Renal cortex interstitium (tissue), 11 donors: ENCODE measurements at regions not wholly inside any gene's neighbourhood (a gene's known extent, or its start where the extent isn't known, plus 50 kb on each side); places are given as distances from the start of the nearest gene placed in this dataset.

Experiments used
- DNase-seq, 11 donors: peaks; one replicate each; pipeline ENCODE4 v3.0.0-alpha.2; 2013; ENCODE audit warnings: low read depth in 9 of 11, low spot score in 4 of 11; ENCODE audit errors: extremely low read depth in 1 of 11

DNA sequence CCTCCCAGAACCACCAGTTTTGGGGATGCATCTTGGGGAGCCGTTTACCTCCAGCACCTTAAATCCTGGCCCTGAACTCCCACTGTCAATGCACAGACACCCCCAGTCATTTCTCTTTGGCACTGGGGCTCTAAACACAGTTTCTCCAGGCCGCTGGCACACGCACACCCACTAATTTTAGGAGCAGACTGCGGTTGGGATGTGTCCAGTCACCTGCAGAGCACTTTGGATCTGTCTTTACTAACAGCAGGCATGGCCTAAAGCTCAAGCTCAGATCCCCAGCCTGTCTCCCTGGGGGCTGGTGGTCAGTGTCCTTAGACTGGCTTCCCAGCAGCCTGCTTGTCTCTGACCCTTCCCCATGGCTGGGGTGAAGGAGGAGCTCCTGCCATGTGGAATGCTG lies 49.9 kb downstream of the SYNE3 start:
- no peak for DNase-seq

DNA sequence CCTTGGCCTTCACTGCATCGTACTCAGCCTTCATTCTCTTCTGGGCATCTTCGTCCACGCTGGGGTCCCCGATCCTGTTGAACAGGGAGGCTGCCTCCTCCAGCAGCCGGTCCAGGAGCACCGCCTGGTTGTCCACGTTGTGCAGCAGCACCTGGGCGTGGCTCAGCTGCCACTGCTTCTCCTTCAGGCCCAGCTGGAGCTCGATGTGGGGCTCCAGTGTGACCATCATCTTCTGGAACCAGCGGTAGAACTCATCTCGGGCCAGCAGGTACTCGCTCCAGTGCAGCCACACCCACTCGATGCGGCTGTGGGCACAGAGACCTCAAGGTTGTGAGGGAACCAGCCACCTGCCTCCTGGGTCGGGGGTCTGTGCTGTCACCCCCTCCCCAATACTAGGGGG lies 50.5 kb downstream of the SYNE3 start:
- no peak for DNase-seq

DNA sequence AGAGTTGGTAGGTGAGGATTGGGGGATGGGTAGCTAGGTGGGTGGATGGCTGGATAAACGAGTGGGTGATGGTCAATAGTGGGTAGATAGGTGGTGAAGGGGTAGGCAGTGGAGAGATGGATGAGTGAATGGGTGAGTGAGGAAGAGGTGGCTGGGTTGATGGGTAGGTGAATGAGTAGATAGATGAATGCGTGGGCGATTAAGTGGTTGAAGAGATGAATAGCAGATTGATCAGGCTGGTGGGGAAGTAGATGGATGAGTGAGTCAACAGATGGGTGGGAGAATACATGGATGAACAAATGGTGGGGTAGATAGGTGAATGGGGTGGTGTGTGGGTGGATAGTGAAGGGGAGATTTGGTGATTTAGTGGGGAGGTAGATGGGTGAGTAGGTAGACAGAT lies 51.1 kb downstream of the SYNE3 start:
- no peak for DNase-seq

DNA sequence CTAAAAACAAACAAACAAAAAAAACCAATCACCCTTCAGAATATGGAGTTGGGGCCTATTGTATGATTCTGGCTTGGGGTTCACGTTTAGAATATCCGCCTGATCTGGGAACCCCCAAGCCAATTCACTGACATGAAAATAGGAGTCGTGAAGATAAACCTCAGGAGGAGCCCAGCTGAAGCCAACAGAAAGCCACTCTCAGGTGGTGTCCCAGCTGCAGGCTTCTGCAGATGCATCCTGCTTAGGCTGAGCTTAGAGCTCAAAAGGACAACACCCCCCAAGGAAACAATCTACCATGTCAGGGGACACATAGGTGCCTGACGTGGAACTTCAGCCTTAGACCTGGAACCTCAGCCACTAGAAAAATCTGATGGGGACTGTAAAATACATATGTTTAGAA lies 51.9 kb downstream of the SYNE3 start:
- DNase-seq: no peak

DNA sequence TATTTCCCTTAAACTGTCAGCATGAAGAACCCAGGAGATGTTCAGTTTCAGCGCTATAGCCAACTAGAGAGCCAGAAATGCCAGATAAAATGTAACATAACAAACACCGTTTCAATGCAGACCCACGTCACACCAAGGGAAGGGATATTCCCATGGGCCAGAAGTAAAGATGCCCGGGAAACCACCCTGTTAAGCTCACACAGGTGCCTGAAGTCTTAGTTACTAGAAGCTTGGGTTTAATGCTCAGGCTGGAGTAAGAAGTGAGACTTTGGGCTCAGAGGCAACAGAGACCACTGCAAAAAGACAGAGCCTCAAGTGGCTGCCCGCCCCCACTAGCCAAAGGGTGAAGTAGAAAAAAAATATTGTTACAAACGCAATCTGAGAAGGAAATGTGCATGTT lies 52.3 kb downstream of the SYNE3 start:
- DNase-seq: no peak

DNA sequence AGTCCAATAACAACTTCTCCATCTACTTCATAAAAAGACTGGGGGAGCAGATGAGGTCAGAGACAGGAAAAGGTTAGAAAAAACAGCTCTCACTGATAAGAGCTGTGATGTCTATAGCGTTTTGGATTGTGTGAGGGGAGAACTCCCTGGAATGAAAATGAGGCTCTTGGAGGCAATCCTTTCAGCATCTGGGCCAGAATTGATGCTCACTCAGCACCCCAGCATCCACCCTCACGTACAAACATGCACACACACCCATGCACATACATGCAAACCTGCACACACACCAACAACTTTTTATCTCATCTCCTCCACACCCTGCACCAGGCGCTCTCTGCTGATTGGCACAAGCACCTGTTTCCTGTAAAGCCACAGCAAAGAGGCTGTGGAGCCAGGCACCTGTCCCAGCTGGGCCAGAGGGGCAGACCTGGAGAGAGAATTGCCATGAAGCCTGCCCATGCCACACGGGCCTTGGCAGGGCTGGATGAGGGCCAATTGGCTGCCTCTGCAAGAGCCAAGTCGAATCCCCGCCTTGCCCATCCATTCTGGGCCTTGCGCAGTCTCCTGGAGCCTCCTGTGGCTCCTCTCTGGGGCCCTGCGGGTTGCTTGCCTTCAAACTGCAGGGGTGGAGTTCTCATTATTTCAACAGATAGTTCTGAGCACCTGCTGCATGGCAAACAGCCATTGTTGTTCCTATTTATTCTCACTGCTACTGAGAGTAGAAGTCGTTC lies 53.1 kb downstream of the SYNE3 start:
- no peak for DNase-seq

DNA sequence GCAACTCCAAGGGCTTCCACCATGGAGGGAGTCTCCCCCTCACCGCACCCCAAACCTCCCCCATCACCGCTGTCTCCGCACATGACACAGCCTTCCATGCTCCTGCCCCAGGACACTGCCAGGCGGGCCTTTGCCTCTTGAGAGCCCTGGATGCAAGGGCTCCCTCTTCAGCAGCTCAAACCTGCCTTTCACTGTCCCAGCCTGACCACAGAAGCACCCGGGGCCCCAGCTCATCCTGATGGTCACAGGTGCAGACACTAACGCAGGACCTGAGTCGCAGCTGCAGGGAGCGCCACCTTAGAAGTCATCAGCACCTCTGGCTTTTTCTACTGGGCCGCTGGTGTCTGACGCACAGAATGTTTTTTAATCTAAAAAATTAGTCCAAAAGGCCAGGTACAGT lies 54.0 kb downstream of the SYNE3 start:
- DNase-seq: no peak

DNA sequence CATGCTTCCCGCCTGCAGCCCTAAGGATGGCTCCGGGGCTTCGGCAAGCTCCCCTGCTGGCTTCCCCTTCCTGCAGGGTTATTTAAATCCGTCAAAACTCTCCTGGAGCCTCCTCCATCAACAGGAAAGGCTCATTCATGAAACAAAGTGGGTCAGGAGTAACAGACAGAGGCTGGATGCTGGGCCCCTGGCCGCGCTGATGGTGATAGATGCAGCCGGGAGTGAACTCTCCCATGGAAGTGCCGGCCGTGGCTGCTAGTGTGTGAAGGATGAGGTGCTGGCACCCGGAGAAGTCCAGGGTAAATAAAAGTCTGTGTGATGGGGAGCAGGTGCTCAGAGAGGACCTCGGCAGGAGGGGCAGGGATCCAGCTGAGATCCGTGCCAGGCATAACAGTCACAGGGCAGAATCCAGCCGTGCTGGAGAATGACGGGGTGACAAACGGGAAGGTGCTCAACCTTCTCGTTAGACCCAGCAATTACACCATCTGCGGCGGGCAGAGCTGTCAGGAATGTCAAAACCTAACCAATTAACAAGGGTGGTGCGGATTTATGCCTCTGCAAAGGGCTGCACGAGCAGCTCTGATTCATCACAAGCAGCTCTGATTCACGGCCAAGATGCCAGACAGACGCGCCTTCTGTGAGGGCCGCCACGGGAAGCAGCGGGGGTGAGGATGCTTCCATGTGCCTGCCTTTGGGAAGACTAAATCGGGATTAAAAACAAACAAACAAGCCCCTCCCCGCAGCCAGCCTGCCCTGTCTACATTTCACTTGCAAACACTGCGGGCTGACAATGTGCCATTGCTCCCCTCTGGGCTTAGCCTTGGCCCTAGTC lies 55.6 kb downstream of the SYNE3 start:
- no peak for DNase-seq

DNA sequence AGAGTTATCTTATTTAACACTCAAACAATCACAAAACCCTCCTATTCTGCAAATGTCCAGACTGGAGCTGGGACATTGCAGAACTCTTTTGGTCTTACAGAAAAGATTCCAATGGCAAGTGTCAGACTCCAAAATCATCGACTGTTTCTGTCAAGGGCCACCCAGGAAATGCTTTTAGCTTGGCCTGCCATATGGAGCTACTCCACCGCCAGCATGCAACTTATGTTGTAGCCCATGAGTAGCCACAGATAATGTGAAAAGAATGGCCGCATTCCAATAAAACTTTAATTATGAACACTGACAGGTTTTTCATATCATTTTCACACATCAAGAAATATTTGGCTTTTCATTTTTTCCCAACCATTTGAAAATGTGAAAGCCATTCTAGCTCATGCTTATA lies 57.5 kb downstream of the SYNE3 start:
- no peak for DNase-seq

DNA sequence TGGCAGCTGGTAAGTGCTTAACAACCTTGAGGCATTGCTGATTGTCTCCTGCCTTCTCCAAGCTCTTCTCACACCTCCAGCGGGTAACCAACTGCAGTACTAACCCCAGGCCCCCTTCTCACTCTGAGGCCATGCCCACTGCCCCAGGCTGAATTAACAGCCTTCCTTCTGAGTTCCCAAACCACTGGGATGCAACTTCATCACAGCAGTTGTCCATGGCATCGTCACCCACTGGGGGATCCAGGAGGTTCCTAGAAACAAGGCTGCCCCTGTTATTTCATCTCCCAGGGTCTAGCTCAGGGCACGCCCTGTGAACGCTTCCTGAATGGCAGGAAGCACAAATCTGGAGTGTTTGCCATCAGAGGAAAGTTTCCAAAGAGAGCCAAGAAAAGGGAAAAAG lies 58.0 kb downstream of the SYNE3 start:
- DNase-seq: no peak

DNA sequence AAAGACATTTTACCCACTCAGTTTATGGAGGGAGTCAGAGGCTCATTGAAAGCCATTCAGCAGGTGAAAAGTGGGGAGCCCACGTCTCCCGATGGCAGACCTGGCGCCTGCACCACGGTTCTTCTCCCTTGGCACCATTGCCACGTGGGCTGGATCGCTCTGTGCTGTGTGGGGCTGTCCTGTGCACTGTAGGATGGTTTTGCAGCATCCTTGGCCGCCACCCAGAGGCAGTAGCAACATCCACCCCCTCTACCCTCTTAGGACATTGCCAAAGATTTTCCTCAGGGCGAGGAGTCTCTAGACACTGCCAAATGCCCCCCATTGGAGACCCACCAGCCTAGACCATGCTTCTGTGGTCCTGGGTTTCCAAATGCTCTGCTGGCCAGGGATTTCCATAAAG lies 60.2 kb downstream of the SYNE3 start:
- DNase-seq: no peak

DNA sequence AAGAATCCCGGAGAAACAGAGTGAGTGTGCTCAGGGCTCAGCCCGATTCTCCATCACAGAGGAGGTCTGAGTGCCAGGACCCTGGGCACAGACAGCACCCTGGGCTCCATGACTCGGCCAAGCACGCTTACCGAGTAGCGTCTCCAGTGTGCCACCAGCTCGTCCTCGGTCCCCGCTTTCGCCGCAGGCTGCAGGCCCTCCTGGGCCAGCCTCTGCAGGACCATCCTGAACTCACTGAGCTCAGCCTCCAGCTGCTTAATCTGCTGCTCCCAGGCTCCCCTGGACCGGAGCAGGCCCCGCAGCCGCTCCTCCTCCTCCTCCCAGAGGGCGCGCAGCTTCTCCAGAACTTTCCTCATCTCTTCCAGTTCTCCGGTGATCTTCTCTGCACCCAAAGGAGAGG lies 61.2 kb downstream of the SYNE3 start:
- DNase-seq: no peak

DNA sequence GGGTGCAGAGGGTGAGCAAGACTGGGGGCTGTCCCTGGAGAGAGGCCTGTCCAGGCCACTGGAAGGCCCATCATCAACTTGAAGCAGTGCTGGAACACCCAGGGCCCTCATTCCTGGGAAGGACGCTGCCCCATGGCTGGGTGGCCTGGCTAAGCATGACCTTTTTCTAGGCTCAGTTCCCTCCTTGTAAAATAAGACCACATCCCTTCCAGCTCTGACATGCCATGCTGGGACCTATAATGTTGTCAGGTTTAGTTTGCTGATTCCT lies 62.8 kb downstream of the SYNE3 start:
- no peak for DNase-seq

DNA sequence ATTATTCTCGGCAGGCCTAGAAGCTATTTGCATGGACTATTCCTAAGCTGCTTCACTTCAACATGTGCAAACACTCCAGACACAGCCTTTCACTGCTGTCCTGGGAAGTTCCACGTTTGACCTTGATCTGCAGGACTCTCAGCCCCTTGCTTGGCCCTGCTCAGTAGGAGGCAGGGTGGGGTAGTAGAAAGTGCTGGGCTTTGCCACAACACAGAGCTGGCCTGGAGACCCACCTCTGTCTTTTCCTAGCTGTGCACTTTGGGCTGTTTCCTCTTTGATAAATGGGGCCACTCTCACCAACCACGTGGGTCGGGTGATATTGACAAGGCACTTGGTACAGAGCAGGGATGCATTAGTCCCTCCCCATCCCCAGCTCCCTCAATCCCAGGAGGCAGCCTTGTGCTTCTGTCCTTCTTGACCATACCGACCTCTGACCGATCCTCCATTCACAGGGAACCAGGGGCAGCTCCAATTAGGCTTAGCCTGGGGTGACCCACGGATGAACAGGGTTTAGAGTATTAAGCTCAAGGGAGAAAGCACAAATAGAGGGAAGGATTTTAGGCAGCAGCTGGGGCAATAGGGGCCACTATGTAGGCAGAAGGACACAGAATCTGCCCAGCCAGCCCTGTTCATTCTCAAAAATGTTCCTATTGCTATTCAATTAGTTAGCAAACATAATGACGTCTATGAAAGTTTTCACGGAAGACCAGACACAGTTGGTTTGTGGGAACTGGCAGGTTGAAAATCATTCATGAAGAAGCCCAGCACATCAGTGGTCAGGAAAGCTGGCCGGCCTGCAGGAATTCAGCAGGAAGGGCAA lies 63.3 kb downstream of the SYNE3 start:
- no peak for DNase-seq

DNA sequence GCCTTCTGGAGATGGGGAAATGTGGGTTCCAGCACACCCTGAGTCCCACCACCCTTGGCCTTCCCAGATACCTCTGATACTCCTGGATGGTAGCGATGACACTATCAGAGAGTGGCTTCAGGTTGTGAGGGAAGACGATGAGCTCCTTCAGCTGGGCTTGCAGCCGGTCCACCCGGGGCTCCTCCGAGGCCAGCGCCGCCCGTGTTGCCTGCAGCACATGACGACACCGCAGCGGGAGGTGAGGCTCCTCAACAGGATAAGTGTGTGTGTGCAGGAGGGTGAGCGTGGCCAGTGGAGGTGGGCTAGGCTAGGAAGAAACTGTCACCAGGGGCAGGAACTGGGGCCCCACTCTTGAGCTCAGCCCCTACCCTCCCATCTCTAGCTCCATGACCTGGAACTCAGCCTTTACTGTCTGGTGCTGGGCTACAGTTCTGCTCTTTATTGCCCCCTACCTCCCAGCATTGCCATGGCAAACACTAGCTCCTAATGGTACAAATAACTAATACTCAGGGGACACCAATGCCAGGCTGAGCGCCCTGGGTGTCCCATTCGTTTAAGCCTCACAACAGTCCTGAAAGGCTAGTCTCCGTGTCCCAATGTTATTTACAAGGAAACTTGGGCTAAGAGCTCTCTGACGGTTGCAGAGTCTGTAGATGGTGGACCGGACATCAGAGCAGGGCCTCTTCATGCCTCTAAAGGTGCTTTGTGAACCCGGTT lies 64.1 kb downstream of the SYNE3 start:
- DNase-seq: no peak

DNA sequence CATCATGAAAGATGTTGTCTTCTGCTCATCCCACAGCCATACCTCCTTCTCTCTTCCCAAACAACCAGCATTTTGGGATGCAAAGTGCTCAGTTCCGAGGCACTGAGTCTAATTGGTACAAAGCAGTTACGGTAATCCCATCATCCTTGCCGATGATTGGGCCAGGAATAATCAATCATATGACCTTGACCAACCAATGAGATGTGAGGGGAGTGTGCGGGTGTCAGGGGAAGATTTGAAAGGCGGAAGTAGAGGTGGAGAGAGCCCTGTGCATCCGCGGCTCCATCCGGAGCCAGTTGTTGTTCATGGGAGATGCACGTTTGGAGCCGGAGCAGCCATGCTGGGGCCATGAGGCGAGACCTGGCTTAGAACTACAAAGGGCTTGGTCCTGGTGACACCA lies 67.3 kb downstream of the SYNE3 start:
- DNase-seq: no peak

DNA sequence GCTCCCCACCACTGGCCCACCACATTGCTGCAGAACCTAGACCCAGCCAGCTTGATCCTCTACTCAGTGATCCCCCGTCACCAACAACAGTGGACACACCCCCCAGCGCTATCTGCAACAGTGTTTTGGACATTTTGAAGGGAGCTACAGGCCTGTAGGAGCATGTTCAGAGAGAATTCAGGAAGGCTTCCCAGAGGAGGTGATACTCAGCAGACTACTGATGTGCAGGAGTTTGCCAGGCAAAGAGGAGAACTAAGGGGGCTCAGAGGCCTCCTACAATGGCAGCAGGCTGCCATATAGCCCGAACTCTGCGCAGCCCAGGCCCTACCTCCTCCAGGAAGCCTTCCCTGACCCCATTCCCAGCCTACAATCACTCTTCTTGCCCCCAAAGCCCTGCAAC lies 70.0 kb downstream of the SYNE3 start:
- DNase-seq: no peak

DNA sequence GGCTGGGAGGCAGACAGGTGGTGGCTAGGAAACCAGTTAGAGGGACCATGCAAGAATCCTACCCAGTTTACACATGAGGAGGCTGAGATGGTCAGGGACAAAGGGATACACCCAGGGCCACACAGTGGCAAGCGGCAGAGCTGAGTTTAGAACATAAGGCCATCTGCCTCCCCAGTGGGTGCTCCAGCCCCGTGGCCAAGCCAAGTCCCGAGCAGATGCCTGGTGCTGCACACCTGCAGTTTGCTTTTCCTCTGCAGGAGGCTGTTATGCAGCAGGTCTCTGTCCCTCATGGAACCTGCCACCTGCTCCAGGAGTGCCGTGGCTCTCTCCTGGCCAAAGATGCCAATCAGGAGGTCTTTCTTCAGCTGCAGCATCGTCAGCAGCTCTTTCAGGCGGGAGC lies 70.8 kb downstream of the SYNE3 start:
- no peak for DNase-seq

DNA sequence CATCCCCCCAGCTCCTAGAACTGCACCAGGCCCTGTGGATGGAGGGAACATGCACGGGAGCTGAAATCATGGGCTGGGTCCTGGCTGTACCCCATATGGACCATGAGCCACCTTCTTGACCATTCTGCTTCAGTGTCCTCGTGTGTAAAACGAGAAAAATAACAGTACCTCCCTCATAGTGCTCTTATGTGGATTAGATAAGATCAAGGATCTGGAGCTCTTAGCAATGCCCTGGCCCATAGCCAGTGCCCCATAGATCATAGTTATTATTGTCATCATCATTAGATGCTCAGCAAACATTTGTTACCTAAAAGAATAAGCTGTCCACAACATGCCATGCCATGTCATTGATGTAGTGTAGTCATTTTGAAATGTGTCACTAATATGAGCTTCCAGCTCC lies 71.3 kb downstream of the SYNE3 start:
- DNase-seq: no peak
